Right ventricle myocardium superior (tissue), 1 donor: ENCODE measurements at regions not wholly inside any gene's neighbourhood (a gene's known extent, or its start where the extent isn't known, plus 50 kb on each side); places are given as distances from the start of the nearest gene placed in this dataset.
"Not testable (repeated sequence)": the region's sequence is repeated elsewhere in the genome, so short reads cannot be mapped to it uniquely, and the experiment has no call there.

Source experiments
- ATAC-seq: fragments of 200-7000 bp; cut with Tn5 transposase; one replicate; pipeline ENCODE4 v1.9.1; 2020; ENCODE audit warnings: mild to moderate bottlenecking; ENCODE audit not compliant: poor library complexity
- DNase-seq: peaks from one replicate; pipeline ENCODE4 v3.0.0-alpha.2; 2020
- intact Hi-C: fragments of 100-400 bp; cut with DNase I; formaldehyde crosslinking; loops from one replicate; pipeline ENCODE4 v1.11.2; 2022
- donor health status: DM: no; HTN: yes; CAD: no; lungs with severe emphysema.

DNA sequence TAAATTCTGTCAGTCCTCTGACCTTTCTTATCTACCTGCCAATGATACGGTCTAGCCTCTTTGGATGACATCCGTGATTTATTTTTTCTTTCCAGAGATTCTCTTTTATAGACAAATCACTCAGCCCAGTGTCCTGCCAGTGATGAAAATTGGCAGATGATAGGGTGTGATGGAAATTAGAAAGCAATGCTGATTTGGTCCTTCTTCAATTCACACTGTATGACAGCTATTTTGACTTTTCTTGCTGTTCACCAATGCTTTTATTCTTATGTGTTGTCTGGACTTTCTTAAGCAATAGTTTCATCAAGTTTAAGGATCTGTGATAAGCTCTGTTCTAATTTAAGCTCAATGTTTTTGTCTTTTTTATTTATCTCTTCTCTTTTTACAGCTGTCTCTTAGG is 63.6 kb upstream of the TPTE start:
- intact Hi-C loops, ATAC-seq, DNase-seq: not testable (repeated sequence)

- intact Hi-C loops, DNase-seq, ATAC-seq: not testable (repeated sequence)
These were observed 60.4 kb upstream of the TPTE start for GRCh38 chr21:10460957-10461356.

DNA sequence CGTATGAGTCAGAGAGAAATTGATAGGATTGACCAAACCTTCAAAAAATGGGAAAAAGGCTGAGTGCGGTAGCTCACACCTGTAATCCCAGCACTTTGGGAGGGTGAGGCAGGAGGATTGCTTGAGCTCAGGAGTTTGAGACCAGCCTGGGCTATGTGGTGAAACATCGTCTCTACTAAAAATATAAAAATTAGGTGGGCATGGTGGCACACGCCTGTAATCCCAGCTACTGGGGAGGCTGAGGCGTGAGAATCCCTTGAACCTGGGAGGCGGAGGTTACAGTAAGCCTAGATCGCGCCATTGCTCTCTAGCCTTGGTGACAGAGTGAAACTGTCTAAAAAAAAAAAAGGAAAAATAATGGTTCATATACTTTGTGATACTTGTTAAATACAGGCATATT is 59.9 kb upstream of the TPTE start:
- ATAC-seq, intact Hi-C loops: not testable (repeated sequence)
- DNase-seq = peak; percentile 43

DNA sequence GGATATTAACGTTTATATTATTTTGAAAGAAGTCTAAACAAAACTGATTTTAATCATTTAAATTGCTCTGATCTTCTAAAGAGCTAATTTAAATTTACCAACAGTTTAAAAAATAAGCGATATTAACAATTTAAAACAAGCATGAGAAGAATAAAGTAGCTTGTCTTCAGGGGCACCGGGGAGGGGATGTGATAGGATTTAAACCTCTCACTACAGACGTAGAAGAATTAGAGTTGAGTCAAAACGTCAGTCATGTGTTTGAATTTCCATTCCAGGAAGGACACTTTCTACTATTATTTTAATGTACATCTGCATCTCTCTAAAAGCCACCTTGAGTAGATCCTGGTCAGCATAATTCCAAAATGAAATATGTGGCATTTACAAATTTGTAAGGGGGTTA is 58.2 kb upstream of the TPTE start:
- DNase-seq (no peak), ATAC-seq (no peak)
- intact Hi-C loops = no loop called here

- DNase-seq (no peak), ATAC-seq (no peak)
- intact Hi-C loops = no loop called here
These were observed 56.4 kb upstream of the TPTE start for GRCh38 chr21:10464975-10465374.

GRCh38 chr21:10465524-10466110 is 55.8 kb upstream of the TPTE start:
- DNase-seq (peak; percentile 44), ATAC-seq (peak; percentile 18)
- intact Hi-C loops = not testable (repeated sequence)

GRCh38 chr21:10466200-10466599 is 55.2 kb upstream of the TPTE start:
- no peak for ATAC-seq
- DNase-seq = no peak
- intact Hi-C loops = no loop called here
